HEK293 (cell line): ENCODE measurements at regions not wholly inside any gene's neighbourhood (a gene's known extent, or its start where the extent isn't known, plus 50 kb on each side); places are given as distances from the start of the nearest gene placed in this dataset.
"Not testable (repeated sequence)": the region's sequence is repeated elsewhere in the genome, so short reads cannot be mapped to it uniquely, and the experiment has no call there.

ENCODE experiments used
- CTCF ChIA-PET: fragments of 350-600 bp; formaldehyde crosslinking; extraction: SDS; loops from one replicate; lab custom pipeline; 2021; ENCODE audit warnings: antibody characterized with exemption; lab: Yijun Ruan, JAX
- POLR2A ChIA-PET: fragments of 300-600 bp; formaldehyde crosslinking; extraction: SDS; loops from one replicate; lab custom pipeline; 2020; ENCODE audit warnings: antibody characterized with exemption, inconsistent platforms; lab: Yijun Ruan, JAX
- H3K27ac ChIP-seq: fragments of 200-500 bp; sonication (Bioruptor generic); 2 replicates; pipeline ENCODE4 v1.5.1; 2014; ENCODE audit warnings: low read depth, low read length, control low read depth, inconsistent platforms; ENCODE audit errors: extremely low read depth
- H3K36me3 ChIP-seq, 2 experiments: fragments of 200-500 bp in 1 of 2; sonication (Bioruptor generic) in 1 of 2; 1 replicate in 1 of 2; 2 replicates in 1 of 2; pipeline ENCODE4 v1.5.1; 2014 to 2017; ENCODE audit warnings: inconsistent platforms in 2 of 2, low read length in 2 of 2; ENCODE audit not compliant: control insufficient read depth in 2 of 2, insufficient read depth in 1 of 2
- H3K4me1 ChIP-seq: fragments of 200-500 bp; sonication (Bioruptor generic); 2 replicates; pipeline ENCODE4 v1.5.1; 2014; ENCODE audit warnings: mild to moderate bottlenecking, low read length, inconsistent platforms; ENCODE audit not compliant: control insufficient read depth, insufficient read depth
- H3K4me3 ChIP-seq: 2 replicates; pipeline ENCODE4 v1.5.1; 2011; ENCODE audit warnings: low read depth, mild to moderate bottlenecking, control low read depth, low read length, moderate library complexity
- H3K9me3 ChIP-seq: fragments of 200-500 bp; sonication (Bioruptor generic); 2 replicates; pipeline ENCODE4 v1.5.1; 2014; ENCODE audit warnings: low read depth, low read length, inconsistent platforms; ENCODE audit not compliant: control insufficient read depth, insufficient read depth
- PRDM1 ChIP-seq: fragments of 450-650 bp; formaldehyde crosslinking; IDR thresholded peaks from 2 replicates; pipeline ENCODE4; 2016; ENCODE audit warnings: missing biosample characterization, missing genetic modification characterization
- TCF7L2 ChIP-seq: IDR thresholded peaks from 2 replicates; pipeline ENCODE4 v1.6.1; 2011; ENCODE audit warnings: low read depth, mild to moderate bottlenecking, inconsistent platforms, low read length, moderate library complexity, borderline replicate concordance
- YY1 ChIP-seq: fragments of 450-650 bp; formaldehyde crosslinking; IDR thresholded peaks from 2 replicates; pipeline ENCODE4 v1.5.1; 2018; ENCODE audit warnings: missing biosample characterization, missing genetic modification characterization
- ZBTB11 ChIP-seq: fragments of 450-650 bp; formaldehyde crosslinking; conservative IDR thresholded peaks from 2 replicates; pipeline ENCODE4 v1.5.1; 2016; ENCODE audit warnings: low read depth, missing biosample characterization, missing genetic modification characterization
- ZBTB20 ChIP-seq: fragments of 450-650 bp; formaldehyde crosslinking; IDR thresholded peaks from 2 replicates; pipeline ENCODE4 v1.5.1; 2016; ENCODE audit warnings: missing biosample characterization, missing genetic modification characterization
- ZNF146 ChIP-seq: fragments of 450-650 bp; formaldehyde crosslinking; IDR thresholded peaks from 2 replicates; pipeline ENCODE4 v1.5.1; 2016; ENCODE audit warnings: missing biosample characterization, missing genetic modification characterization
- ZNF157 ChIP-seq: fragments of 450-650 bp; formaldehyde crosslinking; IDR thresholded peaks from 2 replicates; pipeline ENCODE4 v1.5.1; 2016; ENCODE audit warnings: missing biosample characterization, missing genetic modification characterization
- ZNF366 ChIP-seq: fragments of 450-650 bp; formaldehyde crosslinking; conservative IDR thresholded peaks from 2 replicates; pipeline ENCODE4 v1.5.1; 2016; ENCODE audit warnings: missing biosample characterization, missing genetic modification characterization
- ZNF37A ChIP-seq: fragments of 450-650 bp; IDR thresholded peaks from 2 replicates; pipeline ENCODE4 v1.5.1; 2018; ENCODE audit warnings: missing biosample characterization, missing genetic modification characterization
- ZNF449 ChIP-seq: fragments of 450-650 bp; formaldehyde crosslinking; IDR thresholded peaks from 2 replicates; pipeline ENCODE4 v1.5.1; 2017; ENCODE audit warnings: missing biosample characterization, mild to moderate bottlenecking, missing genetic modification characterization, moderate library complexity
- ZNF596 ChIP-seq: fragments of 450-650 bp; IDR thresholded peaks from 2 replicates; pipeline ENCODE4 v1.5.0; 2018; ENCODE audit warnings: missing biosample characterization, mild to moderate bottlenecking, missing genetic modification characterization, moderate library complexity
- ZNF747 ChIP-seq: fragments of 450-650 bp; formaldehyde crosslinking; IDR thresholded peaks from 2 replicates; pipeline ENCODE4 v1.5.1; 2016; ENCODE audit warnings: missing biosample characterization, missing genetic modification characterization
- ZSCAN23 ChIP-seq: fragments of 450-650 bp; formaldehyde crosslinking; IDR thresholded peaks from 2 replicates; pipeline ENCODE4 v1.5.1; 2016; ENCODE audit warnings: missing biosample characterization, missing genetic modification characterization
- ZSCAN5A ChIP-seq: fragments of 450-650 bp; formaldehyde crosslinking; IDR thresholded peaks from 2 replicates; pipeline ENCODE4 v1.5.1; 2016; ENCODE audit warnings: missing biosample characterization, missing genetic modification characterization

- H3K4me1 ChIP-seq, H3K36me3 ChIP-seq, H3K9me3 ChIP-seq, H3K4me3 ChIP-seq, POLR2A ChIA-PET, H3K27ac ChIP-seq: not testable (repeated sequence)
- peak; percentile 73 for TF ChIP-seq ZNF146
- CTCF ChIA-PET = interaction anchor here (0.7 kb wide), 1 partner anchor 303 kb away, joined by 3 read pairs; no protein-coding TSS in a partner anchor
Observed at GRCh38 chr10:35263827-35264226, 72.5 kb upstream of the CCNY start.

GRCh38 chr10:35264636-35265035 is 71.7 kb upstream of the CCNY start:
- H3K9me3 ChIP-seq, H3K36me3 ChIP-seq, H3K4me3 ChIP-seq, H3K27ac ChIP-seq, CTCF ChIA-PET, POLR2A ChIA-PET, H3K4me1 ChIP-seq: not testable (repeated sequence)

- no peak overlapping the region for H3K27ac ChIP-seq
- no peaks in the 10 kb centered on the region for H3K36me3 ChIP-seq
- no peaks in the 10 kb centered on the region for H3K9me3 ChIP-seq
- POLR2A ChIA-PET = no interaction called here
- CTCF ChIA-PET = no interaction called here
- TF ChIP-seq ZBTB20 (no peak), ZBTB11 (tag by site-specific recombination) (no peak), PRDM1 (tag by site-specific recombination) (no peak), ZNF37A (tag by site-specific recombination) (no peak), YY1 (no peak), ZNF596 (tag by site-specific recombination) (no peak)
- TF ChIP-seq, all 188 proteins: peak for 0
- H3K4me1 ChIP-seq = no peaks in the 10 kb centered on the region
- H3K4me3 ChIP-seq = no peak overlapping the region
Observed at GRCh38 chr10:35265435-35265834, 70.9 kb upstream of the CCNY start.

GRCh38 chr10:35268323-35268722 is 68.0 kb upstream of the CCNY start:
- Histone ChIP-seq H3K4me3 (no peak overlapping the region), H3K9me3 (no peaks in the 10 kb centered on the region), H3K36me3 (no peaks in the 10 kb centered on the region), H3K27ac (no peak overlapping the region), H3K4me1 (no peaks in the 10 kb centered on the region)
- CTCF ChIA-PET = no interaction called here
- TF ChIP-seq ZNF157 (tag by site-specific recombination) (no peak), TCF7L2 (no peak), ZSCAN23 (tag by site-specific recombination) (no peak)
- TF ChIP-seq, all 188 proteins: peak for 0
- POLR2A ChIA-PET = no interaction called here

- H3K9me3 ChIP-seq = no peaks in the 10 kb centered on the region
- CTCF ChIA-PET = no interaction called here
Observed at GRCh38 chr10:35268791-35269257, 67.5 kb upstream of the CCNY start.

More at GRCh38 chr10:35268791-35269257, 67.5 kb upstream of the CCNY start:
- H3K4me1 ChIP-seq = no peaks in the 10 kb centered on the region
- POLR2A ChIA-PET = no interaction called here
- no peaks in the 10 kb centered on the region for H3K36me3 ChIP-seq
- no peak for TF ChIP-seq ZNF747 (tag by site-specific recombination)
- 0 out of 2 replicates have a peak, but pooled peaks have one; percentile 43 for TF ChIP-seq ZNF366 (tag by site-specific recombination)
- TF ChIP-seq ZSCAN5A = no peak
- TF ChIP-seq ZNF449 (tag by site-specific recombination) = no peak
- no peak overlapping the region for H3K4me3 ChIP-seq
- no peak overlapping the region for H3K27ac ChIP-seq
